ENCODE measurements at regions not wholly inside any gene's neighbourhood (a gene's known extent, or its start where the extent isn't known, plus 50 kb on each side); places are given as distances from the start of the nearest gene placed in this dataset.
"Not testable (repeated sequence)": the region's sequence is repeated elsewhere in the genome, so short reads cannot be mapped to it uniquely, and the experiment has no call there.

DNA sequence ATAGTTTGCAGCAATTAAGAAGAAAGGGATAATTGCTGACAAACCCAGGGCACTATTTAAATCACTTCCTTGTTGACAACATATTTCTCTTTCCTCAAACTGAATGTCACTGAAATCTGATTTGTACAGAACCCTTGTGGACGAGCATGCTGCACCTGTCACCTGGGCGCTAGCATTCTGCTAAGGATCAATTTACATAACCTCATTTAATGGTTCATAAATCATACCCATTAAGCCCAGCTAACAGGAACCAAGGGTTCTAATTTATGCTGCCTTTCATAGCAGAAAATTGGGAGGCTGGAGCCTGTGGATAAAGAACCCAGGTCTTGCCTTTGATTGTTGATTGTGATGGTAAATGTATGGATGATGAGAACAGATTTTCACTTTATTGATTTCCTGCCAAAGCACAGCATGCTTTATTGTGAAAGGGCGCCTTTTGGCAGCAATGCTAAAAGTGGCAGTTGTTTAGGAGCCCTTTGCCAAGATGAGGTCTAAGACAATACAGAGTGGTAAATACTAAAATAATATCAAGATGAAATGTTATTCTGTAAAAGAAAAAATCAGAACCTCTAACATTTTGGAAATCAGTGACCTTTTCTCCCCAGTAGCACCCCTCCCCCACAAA, 95.4 kb downstream of the NKX2-1 start:
- DNase-seq (ENCODE audit: insufficient read length, low spot score): no peak
- TF ChIP-seq SPI1 (IDR thresholded peaks at IDR 0.05; ENCODE audit: low read depth, low read length): no peak
- no peak for TF ChIP-seq POLR2AphosphoS5 (IDR thresholded peaks at IDR 0.05; ENCODE audit: low read depth, low read length)
- no peak for TF ChIP-seq POU2F2 (IDR thresholded peaks at IDR 0.05; ENCODE audit: low read depth, low read length)
- no peak for TF ChIP-seq POLR2A (IDR thresholded peaks at IDR 0.05; ENCODE audit: low read depth, low read length)
- no peak for TF ChIP-seq TAF1 (IDR thresholded peaks at IDR 0.05; ENCODE audit: low read depth, low read length)
- TF ChIP-seq PAX5 (IDR thresholded peaks at IDR 0.05; ENCODE audit: insufficient read depth, low read length, severe bottlenecking): no peak
- FAIRE-seq: no peak

DNA sequence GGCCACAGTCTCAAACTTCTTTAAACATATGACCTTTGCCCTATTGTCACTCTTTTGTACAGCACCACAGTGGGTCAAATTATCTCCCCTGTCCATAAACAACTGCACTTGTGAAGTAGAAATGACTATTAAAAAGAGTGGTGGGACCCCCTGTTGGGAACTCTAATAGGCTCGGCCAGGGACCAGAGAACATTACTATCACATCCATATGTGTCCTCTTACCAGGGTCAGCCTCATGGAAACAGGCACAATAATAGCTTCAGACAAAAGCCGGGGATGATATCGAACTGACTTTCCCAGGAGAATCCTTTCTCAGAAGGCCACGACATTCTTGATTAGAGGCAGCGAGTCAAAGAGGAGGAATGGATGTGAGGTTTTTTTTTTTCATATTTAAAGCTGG, 96.6 kb downstream of the NKX2-1 start:
- DNase-seq (ENCODE audit: insufficient read length, low spot score): no peak
- TF ChIP-seq POLR2AphosphoS5 (IDR thresholded peaks at IDR 0.05; ENCODE audit: low read depth, low read length) (no peak), PAX5 (IDR thresholded peaks at IDR 0.05; ENCODE audit: insufficient read depth, low read length, severe bottlenecking) (no peak), POU2F2 (IDR thresholded peaks at IDR 0.05; ENCODE audit: low read depth, low read length) (no peak), SPI1 (IDR thresholded peaks at IDR 0.05; ENCODE audit: low read depth, low read length) (no peak), TAF1 (IDR thresholded peaks at IDR 0.05; ENCODE audit: low read depth, low read length) (no peak), POLR2A (IDR thresholded peaks at IDR 0.05; ENCODE audit: low read depth, low read length) (no peak)
- no peak for FAIRE-seq

DNA sequence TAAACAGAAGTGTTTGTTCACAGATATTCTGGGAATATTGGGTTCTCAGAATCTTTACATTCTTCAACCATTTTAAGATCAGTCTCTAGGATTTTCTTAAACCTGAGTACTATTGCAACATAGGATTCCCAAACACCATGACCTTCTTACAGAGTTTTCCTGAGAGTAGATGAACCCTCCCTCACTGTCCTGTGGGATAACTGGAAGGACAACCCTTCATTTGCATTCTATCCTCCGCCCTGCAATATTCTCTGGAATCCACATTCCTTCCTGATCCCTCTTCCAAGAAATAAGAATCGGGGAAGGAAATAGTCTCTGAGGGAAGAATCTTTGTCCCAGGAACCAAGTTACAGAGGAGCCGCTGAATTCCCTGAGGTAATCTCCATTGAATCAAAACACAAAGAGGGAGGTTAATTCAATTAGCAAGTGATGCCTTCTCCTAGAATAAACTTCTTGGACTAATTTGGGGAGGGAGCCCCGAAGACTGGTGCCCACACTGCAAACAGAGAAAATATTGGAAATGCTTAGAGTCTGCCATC, 99.8 kb upstream of the MBIP start:
- no peak for DNase-seq (ENCODE audit: insufficient read length, low spot score)
- no peak for TF ChIP-seq POLR2AphosphoS5 (IDR thresholded peaks at IDR 0.05; ENCODE audit: low read depth, low read length)
- TF ChIP-seq POLR2A (IDR thresholded peaks at IDR 0.05; ENCODE audit: low read depth, low read length): no peak
- TF ChIP-seq TAF1 (IDR thresholded peaks at IDR 0.05; ENCODE audit: low read depth, low read length): no peak
- TF ChIP-seq SPI1 (IDR thresholded peaks at IDR 0.05; ENCODE audit: low read depth, low read length): no peak
- TF ChIP-seq POU2F2 (IDR thresholded peaks at IDR 0.05; ENCODE audit: low read depth, low read length): no peak
- TF ChIP-seq PAX5 (IDR thresholded peaks at IDR 0.05; ENCODE audit: insufficient read depth, low read length, severe bottlenecking): no peak
- FAIRE-seq: no peak

DNA sequence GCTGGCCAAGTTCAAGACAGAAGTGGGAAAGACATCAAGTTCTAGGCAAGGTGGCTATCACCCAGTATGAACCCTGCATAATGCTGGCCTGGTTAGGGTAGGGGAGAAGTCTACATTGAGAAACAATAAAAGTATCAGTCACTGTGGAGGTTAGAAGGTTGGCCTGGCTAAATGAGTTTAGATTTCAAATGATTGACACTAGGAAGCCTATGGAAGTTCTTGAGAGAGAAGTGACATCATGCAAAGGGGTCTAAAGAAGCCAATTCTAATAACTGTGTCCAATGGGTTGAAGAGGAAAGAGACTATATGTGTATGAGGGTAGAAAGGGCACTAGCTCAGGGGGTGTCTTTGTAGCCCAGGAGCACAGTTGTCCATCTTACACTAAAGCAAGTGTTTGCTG, 98.5 kb upstream of the MBIP start:
- FAIRE-seq (no peak), DNase-seq (ENCODE audit: insufficient read length, low spot score) (no peak)
- TF ChIP-seq TAF1 (IDR thresholded peaks at IDR 0.05; ENCODE audit: low read depth, low read length): no peak
- no peak for TF ChIP-seq POU2F2 (IDR thresholded peaks at IDR 0.05; ENCODE audit: low read depth, low read length)
- TF ChIP-seq PAX5 (IDR thresholded peaks at IDR 0.05; ENCODE audit: insufficient read depth, low read length, severe bottlenecking): no peak
- no peak for TF ChIP-seq POLR2AphosphoS5 (IDR thresholded peaks at IDR 0.05; ENCODE audit: low read depth, low read length)
- no peak for TF ChIP-seq POLR2A (IDR thresholded peaks at IDR 0.05; ENCODE audit: low read depth, low read length)
- TF ChIP-seq SPI1 (IDR thresholded peaks at IDR 0.05; ENCODE audit: low read depth, low read length): no peak

DNA sequence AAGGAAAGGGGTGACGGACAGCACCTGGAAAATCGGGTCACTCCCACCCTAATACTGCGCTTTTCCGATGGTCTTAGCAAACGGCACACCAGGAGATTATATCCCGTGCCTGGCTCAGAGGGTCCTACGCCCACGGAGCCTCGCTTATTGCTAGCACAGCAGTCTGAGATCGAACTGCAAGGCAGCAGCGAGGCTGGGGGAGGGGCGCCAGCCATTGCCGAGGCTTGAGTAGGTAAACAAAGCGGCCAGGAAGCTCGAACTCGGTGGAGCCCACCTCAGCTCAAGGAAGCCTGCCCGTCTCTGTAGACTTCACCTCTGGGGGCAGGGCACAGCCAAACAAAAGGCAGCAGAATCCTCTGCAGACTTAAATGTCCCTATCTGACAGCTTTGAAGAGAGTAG, 91.5 kb upstream of the MBIP start:
- not testable (repeated sequence) for DNase-seq (ENCODE audit: insufficient read length, low spot score); FAIRE-seq

DNA sequence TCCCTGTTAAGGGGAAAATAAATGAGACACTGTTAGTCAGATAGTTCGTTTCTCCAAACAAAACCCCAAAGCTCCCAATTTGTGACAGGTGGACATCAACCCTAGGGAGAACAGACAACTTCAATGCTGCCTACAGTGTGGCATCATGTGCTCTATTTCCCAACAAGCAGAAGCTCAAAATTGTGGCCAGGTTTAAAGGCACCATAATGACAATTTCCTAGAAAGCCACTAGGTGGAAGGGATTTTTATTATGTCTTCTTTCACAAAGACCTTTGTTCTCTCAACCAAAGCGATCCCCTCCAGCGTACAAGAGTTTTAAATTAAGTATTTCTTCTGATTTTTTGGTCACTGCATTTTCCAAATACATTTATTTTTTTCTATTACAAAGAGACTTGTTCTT, 88.0 kb upstream of the MBIP start:
- no peak for DNase-seq (ENCODE audit: insufficient read length, low spot score)
- TF ChIP-seq POLR2A (IDR thresholded peaks at IDR 0.05; ENCODE audit: low read depth, low read length) (no peak), SPI1 (IDR thresholded peaks at IDR 0.05; ENCODE audit: low read depth, low read length) (no peak), POLR2AphosphoS5 (IDR thresholded peaks at IDR 0.05; ENCODE audit: low read depth, low read length) (no peak)
- FAIRE-seq: no peak

DNA sequence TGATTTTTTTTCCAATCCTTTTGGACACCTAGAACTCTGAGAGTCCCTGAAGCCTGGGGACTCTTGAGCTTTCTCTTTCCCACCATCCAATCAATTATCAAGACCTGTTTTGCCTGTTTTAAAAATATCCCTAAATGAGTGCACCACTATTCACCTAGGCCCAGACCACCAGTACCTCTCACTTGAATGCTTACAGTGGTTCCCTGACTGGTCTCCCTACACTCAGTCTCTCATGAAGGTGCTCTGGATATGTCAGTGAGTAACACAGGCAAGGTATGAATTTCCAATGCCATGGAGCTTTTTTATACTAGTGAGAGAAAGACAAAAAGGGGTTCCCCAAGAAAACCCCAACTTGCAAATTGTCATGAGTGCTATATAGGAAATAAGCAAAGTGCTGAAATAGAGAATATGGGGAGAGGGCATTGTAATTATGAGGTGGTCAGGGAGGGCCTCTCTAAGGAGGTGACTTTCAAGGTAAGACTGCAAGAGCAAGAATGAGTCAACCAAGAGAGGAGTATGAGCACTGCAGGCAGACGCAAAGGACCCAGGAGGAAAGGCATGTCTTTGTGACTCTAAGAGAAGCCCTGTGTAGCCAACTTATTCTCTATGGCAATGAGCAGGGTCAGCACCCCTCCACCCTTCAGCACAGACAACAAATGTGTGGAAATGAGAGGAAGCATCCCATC, 85.3 kb upstream of the MBIP start:
- DNase-seq (ENCODE audit: insufficient read length, low spot score) (no peak), FAIRE-seq (no peak)
- no peak for TF ChIP-seq POLR2A (IDR thresholded peaks at IDR 0.05; ENCODE audit: low read depth, low read length)
- no peak for TF ChIP-seq PAX5 (IDR thresholded peaks at IDR 0.05; ENCODE audit: insufficient read depth, low read length, severe bottlenecking)
- no peak for TF ChIP-seq POU2F2 (IDR thresholded peaks at IDR 0.05; ENCODE audit: low read depth, low read length)
- TF ChIP-seq POLR2AphosphoS5 (IDR thresholded peaks at IDR 0.05; ENCODE audit: low read depth, low read length): no peak
- TF ChIP-seq SPI1 (IDR thresholded peaks at IDR 0.05; ENCODE audit: low read depth, low read length): no peak

DNA sequence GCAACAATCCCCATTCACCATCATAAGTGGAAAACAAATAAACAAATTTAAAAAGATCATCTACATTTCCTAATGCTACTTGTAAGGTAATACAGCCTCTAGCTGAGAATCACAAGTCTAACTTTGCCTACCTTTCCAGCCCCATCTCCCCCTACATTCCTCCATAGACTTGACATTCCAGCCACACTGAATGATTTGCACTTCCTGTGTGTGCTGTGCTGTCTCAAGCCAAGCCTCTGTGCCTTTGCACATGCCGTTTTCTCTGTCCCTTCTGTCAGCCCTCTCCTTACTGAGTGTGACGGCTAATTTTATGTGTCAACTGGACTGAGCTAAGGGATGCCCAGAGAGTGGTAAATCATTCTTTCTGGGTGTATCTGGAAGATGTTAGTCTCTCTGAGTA, 82.4 kb upstream of the MBIP start:
- FAIRE-seq: no peak
- no peak for DNase-seq (ENCODE audit: insufficient read length, low spot score)
- TF ChIP-seq TAF1 (IDR thresholded peaks at IDR 0.05; ENCODE audit: low read depth, low read length) (no peak), POLR2A (IDR thresholded peaks at IDR 0.05; ENCODE audit: low read depth, low read length) (no peak), SPI1 (IDR thresholded peaks at IDR 0.05; ENCODE audit: low read depth, low read length) (no peak), PAX5 (IDR thresholded peaks at IDR 0.05; ENCODE audit: insufficient read depth, low read length, severe bottlenecking) (no peak), POLR2AphosphoS5 (IDR thresholded peaks at IDR 0.05; ENCODE audit: low read depth, low read length) (no peak), POU2F2 (IDR thresholded peaks at IDR 0.05; ENCODE audit: low read depth, low read length) (no peak)

DNA sequence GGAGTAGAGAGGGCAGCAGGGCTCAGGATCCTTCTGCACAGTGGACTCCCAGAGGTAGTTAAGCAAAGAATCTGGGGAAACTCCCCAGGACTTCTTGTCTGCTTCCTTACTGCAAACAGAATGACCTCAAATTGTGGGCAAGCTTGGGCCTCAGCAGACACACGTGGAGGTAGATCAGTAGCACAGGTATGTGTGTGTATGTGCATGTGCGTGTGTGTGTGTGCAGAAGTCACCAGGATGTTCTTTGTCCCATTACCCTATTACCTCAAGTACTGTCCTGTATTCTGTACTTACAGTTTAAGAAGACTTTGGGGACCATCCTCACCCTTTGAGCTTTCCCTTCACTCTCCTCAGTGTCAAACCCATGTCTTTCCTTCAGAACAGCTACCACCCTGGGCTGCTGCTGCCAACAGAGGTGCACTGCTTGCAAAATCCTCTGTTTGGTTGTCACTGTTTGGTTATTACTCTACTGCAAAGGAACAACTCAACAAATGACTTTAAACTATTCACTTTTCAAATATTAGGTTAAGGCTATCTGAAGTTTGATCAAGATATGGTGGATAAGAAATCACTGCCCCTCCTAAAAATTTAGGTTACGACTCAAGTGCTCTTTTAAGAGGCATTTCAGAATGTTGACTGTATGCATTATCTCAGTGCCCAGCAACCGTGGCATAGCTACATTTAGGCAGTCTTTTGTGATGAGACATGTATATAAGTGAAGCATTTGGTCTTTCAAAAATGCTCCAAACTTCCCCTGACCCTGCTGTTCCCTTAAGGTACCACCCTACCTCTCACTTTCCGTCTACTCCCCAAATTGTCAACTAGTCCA, 78.2 kb upstream of the MBIP start:
- DNase-seq (ENCODE audit: insufficient read length, low spot score): no peak
- TF ChIP-seq POLR2AphosphoS5 (IDR thresholded peaks at IDR 0.05; ENCODE audit: low read depth, low read length) (no peak), SPI1 (IDR thresholded peaks at IDR 0.05; ENCODE audit: low read depth, low read length) (no peak), TAF1 (IDR thresholded peaks at IDR 0.05; ENCODE audit: low read depth, low read length) (no peak), POLR2A (IDR thresholded peaks at IDR 0.05; ENCODE audit: low read depth, low read length) (no peak), POU2F2 (IDR thresholded peaks at IDR 0.05; ENCODE audit: low read depth, low read length) (no peak), PAX5 (IDR thresholded peaks at IDR 0.05; ENCODE audit: insufficient read depth, low read length, severe bottlenecking) (no peak)
- FAIRE-seq: no peak

All from GM12891 (cell line).